ENCODE measurements at regions not wholly inside any gene's neighbourhood (a gene's known extent, or its start where the extent isn't known, plus 50 kb on each side); places are given as distances from the start of the nearest gene placed in this dataset.

DNA sequence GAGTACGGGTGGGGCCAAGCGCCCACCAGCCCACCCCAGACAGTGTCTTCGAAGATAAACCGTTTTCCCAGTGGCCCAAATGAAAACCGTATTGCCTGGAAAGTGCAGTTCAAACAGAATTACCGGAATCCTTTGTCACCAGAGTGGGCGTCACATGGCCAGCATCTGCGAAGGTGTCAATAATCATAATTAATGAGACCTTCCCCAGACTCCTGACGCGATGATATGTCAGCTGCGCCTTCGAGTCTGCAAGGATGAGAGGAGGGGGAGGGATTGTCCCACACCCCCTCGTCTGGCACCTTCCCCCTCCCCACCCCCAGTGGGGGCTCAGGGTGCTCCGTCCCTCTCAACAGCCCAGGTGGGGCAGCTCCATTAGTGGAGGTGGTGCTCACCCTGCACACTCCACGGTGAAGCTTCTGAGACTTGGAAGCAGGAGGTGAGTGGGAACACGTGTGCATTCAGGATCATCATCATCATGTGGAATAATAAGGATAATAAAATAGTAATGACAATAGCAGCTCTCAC is 215.1 kb downstream of the PTPRU start:
- TF ChIP-seq SNAI2 (CRISPR knock-in tag; IDR thresholded peaks at IDR 0.05) (no peak), CSDC2 (CRISPR knock-in tag; IDR thresholded peaks at IDR 0.05) (no peak), CSRNP3 (CRISPR knock-in tag; IDR thresholded peaks at IDR 0.05) (no peak), ESRRG (CRISPR knock-in tag; IDR thresholded peaks at IDR 0.05) (no peak), ISL1 (CRISPR knock-in tag; IDR thresholded peaks at IDR 0.05) (no peak), TOX (CRISPR knock-in tag; IDR thresholded peaks at IDR 0.05; ENCODE audit: borderline replicate concordance) (no peak), ZNF565 (CRISPR knock-in tag; conservative IDR thresholded peaks at IDR 0.05; ENCODE audit: low read depth) (no peak), TCF4 (CRISPR knock-in tag; IDR thresholded peaks at IDR 0.05; ENCODE audit: borderline replicate concordance) (no peak)
- TF ChIP-seq, protein P1, sequence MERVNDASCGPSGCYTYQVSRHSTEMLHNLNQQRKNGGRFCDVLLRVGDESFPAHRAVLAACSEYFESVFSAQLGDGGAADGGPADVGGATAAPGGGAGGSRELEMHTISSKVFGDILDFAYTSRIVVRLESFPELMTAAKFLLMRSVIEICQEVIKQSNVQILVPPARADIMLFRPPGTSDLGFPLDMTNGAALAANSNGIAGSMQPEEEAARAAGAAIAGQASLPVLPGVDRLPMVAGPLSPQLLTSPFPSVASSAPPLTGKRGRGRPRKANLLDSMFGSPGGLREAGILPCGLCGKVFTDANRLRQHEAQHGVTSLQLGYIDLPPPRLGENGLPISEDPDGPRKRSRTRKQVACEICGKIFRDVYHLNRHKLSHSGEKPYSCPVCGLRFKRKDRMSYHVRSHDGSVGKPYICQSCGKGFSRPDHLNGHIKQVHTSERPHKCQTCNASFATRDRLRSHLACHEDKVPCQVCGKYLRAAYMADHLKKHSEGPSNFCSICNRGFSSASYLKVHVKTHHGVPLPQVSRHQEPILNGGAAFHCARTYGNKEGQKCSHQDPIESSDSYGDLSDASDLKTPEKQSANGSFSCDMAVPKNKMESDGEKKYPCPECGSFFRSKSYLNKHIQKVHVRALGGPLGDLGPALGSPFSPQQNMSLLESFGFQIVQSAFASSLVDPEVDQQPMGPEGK (CRISPR knock-in tag; IDR thresholded peaks at IDR 0.05; ENCODE audit: borderline replicate concordance) = no peak
- no peak for ATAC-seq

DNA sequence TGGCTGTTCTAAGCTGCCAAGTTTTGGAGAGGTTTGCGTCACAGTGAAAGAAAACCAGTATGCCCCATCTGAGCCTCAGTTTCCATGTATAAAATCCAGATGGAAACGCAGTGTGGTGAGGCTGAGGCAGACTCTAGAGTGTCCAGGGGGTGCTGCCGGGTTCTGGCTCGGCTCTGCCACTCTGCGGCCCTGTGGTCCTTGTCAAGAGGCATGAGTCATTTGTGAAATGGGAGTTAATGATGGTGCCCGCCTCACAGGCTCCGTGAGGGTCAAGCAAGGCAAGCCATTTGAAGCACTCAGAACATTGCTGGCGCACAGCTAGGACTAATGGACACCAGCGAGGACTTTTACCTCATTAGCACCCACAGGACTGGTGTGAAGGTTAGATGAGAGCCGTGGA is 214.3 kb downstream of the PTPRU start:
- TF ChIP-seq ZC3H10 (CRISPR knock-in tag; IDR thresholded peaks at IDR 0.05) (no peak), SNAI2 (CRISPR knock-in tag; IDR thresholded peaks at IDR 0.05) (no peak), ZNF565 (CRISPR knock-in tag; conservative IDR thresholded peaks at IDR 0.05; ENCODE audit: low read depth) (no peak), TCF4 (CRISPR knock-in tag; IDR thresholded peaks at IDR 0.05; ENCODE audit: borderline replicate concordance) (no peak), PPARA (CRISPR knock-in tag; IDR thresholded peaks at IDR 0.05; ENCODE audit: borderline replicate concordance) (no peak), CREB5 (CRISPR knock-in tag; IDR thresholded peaks at IDR 0.05; ENCODE audit: low read depth) (no peak), ZNF70 (CRISPR knock-in tag; IDR thresholded peaks at IDR 0.05) (no peak), OSR1 (CRISPR knock-in tag; IDR thresholded peaks at IDR 0.05) (no peak), ARNTL (CRISPR knock-in tag; IDR thresholded peaks at IDR 0.05; ENCODE audit: borderline replicate concordance, low read depth) (no peak), TSHZ2 (CRISPR knock-in tag; IDR thresholded peaks at IDR 0.05) (no peak), CSDC2 (CRISPR knock-in tag; IDR thresholded peaks at IDR 0.05) (no peak), ISL1 (CRISPR knock-in tag; IDR thresholded peaks at IDR 0.05) (no peak)
- TF ChIP-seq, protein P2, sequence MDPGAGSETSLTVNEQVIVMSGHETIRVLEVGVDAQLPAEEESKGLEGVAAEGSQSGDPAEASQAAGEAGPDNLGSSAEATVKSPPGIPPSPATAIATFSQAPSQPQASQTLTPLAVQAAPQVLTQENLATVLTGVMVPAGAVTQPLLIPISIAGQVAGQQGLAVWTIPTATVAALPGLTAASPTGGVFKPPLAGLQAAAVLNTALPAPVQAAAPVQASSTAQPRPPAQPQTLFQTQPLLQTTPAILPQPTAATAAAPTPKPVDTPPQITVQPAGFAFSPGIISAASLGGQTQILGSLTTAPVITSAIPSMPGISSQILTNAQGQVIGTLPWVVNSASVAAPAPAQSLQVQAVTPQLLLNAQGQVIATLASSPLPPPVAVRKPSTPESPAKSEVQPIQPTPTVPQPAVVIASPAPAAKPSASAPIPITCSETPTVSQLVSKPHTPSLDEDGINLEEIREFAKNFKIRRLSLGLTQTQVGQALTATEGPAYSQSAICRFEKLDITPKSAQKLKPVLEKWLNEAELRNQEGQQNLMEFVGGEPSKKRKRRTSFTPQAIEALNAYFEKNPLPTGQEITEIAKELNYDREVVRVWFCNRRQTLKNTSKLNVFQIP (CRISPR knock-in tag; IDR thresholded peaks at IDR 0.05; ENCODE audit: borderline replicate concordance, low read depth) = no peak
- no peak for ATAC-seq

DNA sequence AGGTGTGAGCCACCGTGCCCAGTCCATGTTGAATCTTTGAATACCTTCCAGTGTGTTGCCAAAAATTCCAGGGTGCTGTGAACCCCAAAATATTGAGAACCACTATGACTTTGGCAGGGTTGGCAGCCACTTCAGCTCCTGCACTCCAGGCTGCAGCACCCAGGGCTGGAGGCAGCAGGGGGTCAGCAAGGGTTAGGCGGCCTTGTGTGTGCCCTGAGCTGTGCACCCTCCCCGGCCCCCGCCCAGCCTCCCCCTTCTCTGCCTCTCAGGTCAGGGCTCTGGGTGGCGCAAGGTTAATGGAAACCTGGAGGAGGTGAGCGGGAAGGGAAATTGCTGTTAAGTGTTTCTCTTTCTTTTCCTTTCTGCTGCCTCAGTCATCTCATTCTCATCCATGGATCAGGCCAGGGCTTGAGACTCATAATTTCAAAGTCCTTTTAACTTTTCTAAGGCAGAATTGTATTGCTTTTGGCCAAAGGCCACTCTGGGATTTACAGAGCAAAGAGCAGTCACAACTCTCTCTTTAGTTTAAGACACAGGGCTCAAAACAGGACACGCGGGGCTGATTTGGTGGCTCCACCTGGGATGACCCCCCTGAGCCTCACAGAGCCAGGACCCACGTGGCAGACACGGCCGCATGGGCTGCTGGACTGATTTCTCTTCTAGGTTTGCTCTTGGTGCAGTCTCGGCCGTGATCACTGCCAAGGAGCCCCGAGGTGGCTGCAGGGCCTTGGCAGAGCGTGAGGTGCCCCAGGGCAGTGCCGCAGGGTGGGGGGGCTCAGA is 212.3 kb downstream of the PTPRU start:
- no peak for ATAC-seq
- TF ChIP-seq CSDC2 (CRISPR knock-in tag; IDR thresholded peaks at IDR 0.05) (no peak), SNAI2 (CRISPR knock-in tag; IDR thresholded peaks at IDR 0.05) (no peak), ZFP3 (CRISPR knock-in tag; IDR thresholded peaks at IDR 0.05) (no peak), ZNF8 (CRISPR knock-in tag; IDR thresholded peaks at IDR 0.05) (no peak), ZNF70 (CRISPR knock-in tag; IDR thresholded peaks at IDR 0.05) (no peak), ARNTL (CRISPR knock-in tag; IDR thresholded peaks at IDR 0.05; ENCODE audit: borderline replicate concordance, low read depth) (no peak), ZNF565 (CRISPR knock-in tag; conservative IDR thresholded peaks at IDR 0.05; ENCODE audit: low read depth) (no peak), ZFP30 (CRISPR knock-in tag; IDR thresholded peaks at IDR 0.05) (no peak), TOX (CRISPR knock-in tag; IDR thresholded peaks at IDR 0.05; ENCODE audit: borderline replicate concordance) (no peak), CREB5 (CRISPR knock-in tag; IDR thresholded peaks at IDR 0.05; ENCODE audit: low read depth) (no peak), ISL1 (CRISPR knock-in tag; IDR thresholded peaks at IDR 0.05) (no peak), BACH2 (CRISPR knock-in tag; IDR thresholded peaks at IDR 0.05; ENCODE audit: borderline replicate concordance) (no peak), ZC3H10 (CRISPR knock-in tag; IDR thresholded peaks at IDR 0.05) (no peak), ESRRG (CRISPR knock-in tag; IDR thresholded peaks at IDR 0.05) (no peak), OSR1 (CRISPR knock-in tag; IDR thresholded peaks at IDR 0.05) (no peak)
- TF ChIP-seq, protein P1 (CRISPR knock-in tag; IDR thresholded peaks at IDR 0.05; ENCODE audit: borderline replicate concordance) = no peak
